GM12873 (cell line): ENCODE measurements at regions not wholly inside any gene's neighbourhood (a gene's known extent, or its start where the extent isn't known, plus 50 kb on each side); places are given as distances from the start of the nearest gene placed in this dataset.

Experiments used
- CTCF ChIP-seq: IDR thresholded peaks from 2 replicates; pipeline ENCODE4 v1.5.1; 2012; ENCODE audit warnings: low read depth, mild to moderate bottlenecking, moderate library complexity, low read length, control low read depth; ENCODE audit not compliant: insufficient read depth; ENCODE audit errors: missing control alignments

GRCh38 chr14:56422703-56423213, 156.8 kb upstream of the TMEM260 start:
- peak; percentile 51 for TF ChIP-seq CTCF

- TF ChIP-seq CTCF: no peak
Measured at GRCh38 chr14:56423544-56423943, 156.1 kb upstream of the TMEM260 start.

- TF ChIP-seq CTCF: no peak
Measured at GRCh38 chr14:56431013-56431412, 148.6 kb upstream of the TMEM260 start.

GRCh38 chr14:56449670-56450213, 129.9 kb upstream of the TMEM260 start:
- TF ChIP-seq CTCF: no peak

- no peak for TF ChIP-seq CTCF
Measured at GRCh38 chr14:56452940-56453339, 126.7 kb upstream of the TMEM260 start.

GRCh38 chr14:56460469-56460868, 119.1 kb upstream of the TMEM260 start:
- TF ChIP-seq CTCF: no peak

- TF ChIP-seq CTCF: no peak
Measured at GRCh38 chr14:56461276-56462275, 118.0 kb upstream of the TMEM260 start.
